ENCODE measurements at regions not wholly inside any gene's neighbourhood (a gene's known extent, or its start where the extent isn't known, plus 50 kb on each side); places are given as distances from the start of the nearest gene placed in this dataset.

DNA sequence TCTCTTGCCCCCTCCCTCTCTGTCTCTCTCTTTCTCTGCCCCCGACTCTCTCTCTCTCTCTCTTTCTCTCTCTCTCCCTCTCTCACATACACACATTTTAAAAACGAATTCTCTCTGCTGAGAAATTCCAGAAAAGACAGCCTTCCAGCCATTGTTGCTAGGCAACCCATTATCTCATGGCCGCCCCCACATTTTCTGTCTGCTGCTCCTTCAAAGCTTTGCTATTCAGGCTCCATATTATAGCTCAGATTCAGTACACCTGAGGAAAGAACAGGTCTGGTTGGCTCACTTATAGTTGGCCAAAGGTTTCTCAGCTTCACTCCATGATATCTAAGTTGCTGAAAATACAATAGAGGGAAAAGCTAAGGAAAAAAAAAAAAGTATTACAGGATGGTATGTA is 174.4 kb upstream of the RADX start:
- intact Hi-C loops (cut with micrococcal nuclease; ENCODE audit: unreplicated experiment) (no loop called here), in situ Hi-C loops (cut with HindIII; ENCODE audit: extremely low pct_ligation_motif_present, low pct_unique_long_range_greater_than_20kb) (no loop called here)
- Histone ChIP-seq H3K9ac (ENCODE audit: insufficient read depth, low read depth, low read length) (no peak overlapping the region), H3K27ac (ENCODE audit: extremely low read length, insufficient read depth, low read length) (no peak overlapping the region), H4K20me1 (ENCODE audit: insufficient read depth, low read length) (no peaks in the 10 kb centered on the region), H3K4me3 (replicated peaks in 1 of 3; ENCODE audit: insufficient read depth in 1 of 3, low read depth in 2 of 3, low read length in 3 of 3) (no peak overlapping the region), H3K79me2 (ENCODE audit: insufficient read depth, low read length) (no peaks in the 10 kb centered on the region), H3K9me3 (ENCODE audit: low read length) (no peaks in the 10 kb centered on the region), H3K36me3 (replicated peaks in 1 of 2; ENCODE audit: control insufficient read depth in 1 of 2, insufficient read depth in 2 of 2, low read length in 2 of 2) (no peaks in the 10 kb centered on the region), H3K4me1 (ENCODE audit: insufficient read depth, low read length) (no peaks in the 10 kb centered on the region), H3K4me2 (ENCODE audit: low read depth, low read length) (no peak overlapping the region), H2AFZ (ENCODE audit: low read length) (no peak overlapping the region), H3K27me3 (ENCODE audit: control insufficient read depth in 1 of 2, insufficient read depth in 2 of 2, low read length in 2 of 2) (no peaks in the 10 kb centered on the region; a peak in 1 of 5 replicates)
- WGBS (ENCODE audit: low lambda C conversion rate), result 2% methylated on average over 3 of the region's 3 CpGs
- POLR2A ChIA-PET, result no interaction called here
- no peak for ATAC-seq
- no peak for DNase-seq (ENCODE audit: low spot score)
- BruUV-seq (replicated peaks), result no TSS peak
- no peak for FAIRE-seq
- CTCF ChIA-PET (ENCODE audit: low intra/inter-chr PET ratio, low total read pairs), result no interaction called here
- TF ChIP-seq ZNF776 (CRISPR knock-in tag; IDR thresholded peaks at IDR 0.05) (no peak), ZBTB7A (CRISPR knock-in tag; IDR thresholded peaks at IDR 0.05) (no peak), GPN1 (CRISPR knock-in tag; IDR thresholded peaks at IDR 0.05; ENCODE audit: borderline replicate concordance) (no peak), ONECUT2 (CRISPR knock-in tag; IDR thresholded peaks at IDR 0.05) (no peak), MXD4 (CRISPR knock-in tag; IDR thresholded peaks at IDR 0.05) (no peak), PITX1 (CRISPR knock-in tag; IDR thresholded peaks at IDR 0.05) (no peak), ZNF30 (CRISPR knock-in tag; IDR thresholded peaks at IDR 0.05) (no peak)
- TF ChIP-seq, protein P1, sequence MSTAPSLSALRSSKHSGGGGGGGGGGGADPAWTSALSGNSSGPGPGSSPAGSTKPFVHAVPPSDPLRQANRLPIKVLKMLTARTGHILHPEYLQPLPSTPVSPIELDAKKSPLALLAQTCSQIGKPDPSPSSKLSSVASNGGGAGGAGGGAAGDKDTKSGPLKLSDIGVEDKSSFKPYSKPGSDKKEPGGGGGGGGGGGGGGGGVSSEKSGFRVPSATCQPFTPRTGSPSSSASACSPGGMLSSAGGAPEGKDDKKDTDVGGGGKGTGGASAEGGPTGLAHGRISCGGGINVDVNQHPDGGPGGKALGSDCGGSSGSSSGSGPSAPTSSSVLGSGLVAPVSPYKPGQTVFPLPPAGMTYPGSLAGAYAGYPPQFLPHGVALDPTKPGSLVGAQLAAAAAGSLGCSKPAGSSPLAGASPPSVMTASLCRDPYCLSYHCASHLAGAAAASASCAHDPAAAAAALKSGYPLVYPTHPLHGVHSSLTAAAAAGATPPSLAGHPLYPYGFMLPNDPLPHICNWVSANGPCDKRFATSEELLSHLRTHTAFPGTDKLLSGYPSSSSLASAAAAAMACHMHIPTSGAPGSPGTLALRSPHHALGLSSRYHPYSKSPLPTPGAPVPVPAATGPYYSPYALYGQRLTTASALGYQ (CRISPR knock-in tag; IDR thresholded peaks at IDR 0.05), result no peak
- TF ChIP-seq, protein P2, sequence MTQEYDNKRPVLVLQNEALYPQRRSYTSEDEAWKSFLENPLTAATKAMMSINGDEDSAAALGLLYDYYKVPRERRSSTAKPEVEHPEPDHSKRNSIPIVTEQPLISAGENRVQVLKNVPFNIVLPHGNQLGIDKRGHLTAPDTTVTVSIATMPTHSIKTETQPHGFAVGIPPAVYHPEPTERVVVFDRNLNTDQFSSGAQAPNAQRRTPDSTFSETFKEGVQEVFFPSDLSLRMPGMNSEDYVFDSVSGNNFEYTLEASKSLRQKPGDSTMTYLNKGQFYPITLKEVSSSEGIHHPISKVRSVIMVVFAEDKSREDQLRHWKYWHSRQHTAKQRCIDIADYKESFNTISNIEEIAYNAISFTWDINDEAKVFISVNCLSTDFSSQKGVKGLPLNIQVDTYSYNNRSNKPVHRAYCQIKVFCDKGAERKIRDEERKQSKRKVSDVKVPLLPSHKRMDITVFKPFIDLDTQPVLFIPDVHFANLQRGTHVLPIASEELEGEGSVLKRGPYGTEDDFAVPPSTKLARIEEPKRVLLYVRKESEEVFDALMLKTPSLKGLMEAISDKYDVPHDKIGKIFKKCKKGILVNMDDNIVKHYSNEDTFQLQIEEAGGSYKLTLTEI (CRISPR knock-in tag; conservative IDR thresholded peaks at IDR 0.05), result no peak
- TF ChIP-seq, protein P3, sequence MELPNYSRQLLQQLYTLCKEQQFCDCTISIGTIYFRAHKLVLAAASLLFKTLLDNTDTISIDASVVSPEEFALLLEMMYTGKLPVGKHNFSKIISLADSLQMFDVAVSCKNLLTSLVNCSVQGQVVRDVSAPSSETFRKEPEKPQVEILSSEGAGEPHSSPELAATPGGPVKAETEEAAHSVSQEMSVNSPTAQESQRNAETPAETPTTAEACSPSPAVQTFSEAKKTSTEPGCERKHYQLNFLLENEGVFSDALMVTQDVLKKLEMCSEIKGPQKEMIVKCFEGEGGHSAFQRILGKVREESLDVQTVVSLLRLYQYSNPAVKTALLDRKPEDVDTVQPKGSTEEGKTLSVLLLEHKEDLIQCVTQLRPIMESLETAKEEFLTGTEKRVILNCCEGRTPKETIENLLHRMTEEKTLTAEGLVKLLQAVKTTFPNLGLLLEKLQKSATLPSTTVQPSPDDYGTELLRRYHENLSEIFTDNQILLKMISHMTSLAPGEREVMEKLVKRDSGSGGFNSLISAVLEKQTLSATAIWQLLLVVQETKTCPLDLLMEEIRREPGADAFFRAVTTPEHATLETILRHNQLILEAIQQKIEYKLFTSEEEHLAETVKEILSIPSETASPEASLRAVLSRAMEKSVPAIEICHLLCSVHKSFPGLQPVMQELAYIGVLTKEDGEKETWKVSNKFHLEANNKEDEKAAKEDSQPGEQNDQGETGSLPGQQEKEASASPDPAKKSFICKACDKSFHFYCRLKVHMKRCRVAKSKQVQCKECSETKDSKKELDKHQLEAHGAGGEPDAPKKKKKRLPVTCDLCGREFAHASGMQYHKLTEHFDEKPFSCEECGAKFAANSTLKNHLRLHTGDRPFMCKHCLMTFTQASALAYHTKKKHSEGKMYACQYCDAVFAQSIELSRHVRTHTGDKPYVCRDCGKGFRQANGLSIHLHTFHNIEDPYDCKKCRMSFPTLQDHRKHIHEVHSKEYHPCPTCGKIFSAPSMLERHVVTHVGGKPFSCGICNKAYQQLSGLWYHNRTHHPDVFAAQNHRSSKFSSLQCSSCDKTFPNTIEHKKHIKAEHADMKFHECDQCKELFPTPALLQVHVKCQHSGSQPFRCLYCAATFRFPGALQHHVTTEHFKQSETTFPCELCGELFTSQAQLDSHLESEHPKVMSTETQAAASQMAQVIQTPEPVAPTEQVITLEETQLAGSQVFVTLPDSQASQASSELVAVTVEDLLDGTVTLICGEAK (IDR thresholded peaks at IDR 0.05), result no peak
- TF ChIP-seq, protein P3 (CRISPR knock-in tag; IDR thresholded peaks at IDR 0.05), result no peak
- TF ChIP-seq, protein P4, sequence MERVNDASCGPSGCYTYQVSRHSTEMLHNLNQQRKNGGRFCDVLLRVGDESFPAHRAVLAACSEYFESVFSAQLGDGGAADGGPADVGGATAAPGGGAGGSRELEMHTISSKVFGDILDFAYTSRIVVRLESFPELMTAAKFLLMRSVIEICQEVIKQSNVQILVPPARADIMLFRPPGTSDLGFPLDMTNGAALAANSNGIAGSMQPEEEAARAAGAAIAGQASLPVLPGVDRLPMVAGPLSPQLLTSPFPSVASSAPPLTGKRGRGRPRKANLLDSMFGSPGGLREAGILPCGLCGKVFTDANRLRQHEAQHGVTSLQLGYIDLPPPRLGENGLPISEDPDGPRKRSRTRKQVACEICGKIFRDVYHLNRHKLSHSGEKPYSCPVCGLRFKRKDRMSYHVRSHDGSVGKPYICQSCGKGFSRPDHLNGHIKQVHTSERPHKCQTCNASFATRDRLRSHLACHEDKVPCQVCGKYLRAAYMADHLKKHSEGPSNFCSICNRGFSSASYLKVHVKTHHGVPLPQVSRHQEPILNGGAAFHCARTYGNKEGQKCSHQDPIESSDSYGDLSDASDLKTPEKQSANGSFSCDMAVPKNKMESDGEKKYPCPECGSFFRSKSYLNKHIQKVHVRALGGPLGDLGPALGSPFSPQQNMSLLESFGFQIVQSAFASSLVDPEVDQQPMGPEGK (CRISPR knock-in tag; IDR thresholded peaks at IDR 0.05), result no peak

Measured in HepG2 (cell line).